GM19395 (cell line): ENCODE measurements at regions not wholly inside any gene's neighbourhood (a gene's known extent, or its start where the extent isn't known, plus 50 kb on each side); places are given as distances from the start of the nearest gene placed in this dataset.
"Not testable (repeated sequence)": the region's sequence is repeated elsewhere in the genome, so short reads cannot be mapped to it uniquely, and the experiment has no call there.

Experiments used
- ATAC-seq: cut with Tn5 transposase; IDR thresholded peaks from one replicate; pipeline ENCODE4 v1.9.1; 2021; ENCODE audit warnings: mild to moderate bottlenecking, moderate library complexity; ENCODE audit not compliant: unreplicated experiment

DNA sequence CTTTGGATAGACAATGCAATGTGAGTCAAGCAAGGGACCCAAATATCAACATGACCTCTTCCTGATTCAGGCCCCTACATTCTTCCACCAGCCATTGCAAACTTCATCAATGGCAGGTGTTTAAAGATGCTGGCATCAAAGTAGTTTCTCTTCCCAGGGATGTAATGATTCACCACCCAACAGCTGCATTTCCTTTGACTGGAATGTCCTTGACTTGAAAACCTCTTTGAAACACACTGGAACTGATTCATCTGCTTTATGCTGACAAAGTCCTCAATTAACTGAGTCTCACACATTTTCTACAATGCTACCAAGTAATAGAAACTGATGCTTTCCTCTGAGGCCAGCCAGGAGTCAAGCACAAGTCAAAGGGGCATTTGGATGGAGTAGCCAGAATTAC lies 385.5 kb downstream of the GBE1 start:
- ATAC-seq, result no peak

DNA sequence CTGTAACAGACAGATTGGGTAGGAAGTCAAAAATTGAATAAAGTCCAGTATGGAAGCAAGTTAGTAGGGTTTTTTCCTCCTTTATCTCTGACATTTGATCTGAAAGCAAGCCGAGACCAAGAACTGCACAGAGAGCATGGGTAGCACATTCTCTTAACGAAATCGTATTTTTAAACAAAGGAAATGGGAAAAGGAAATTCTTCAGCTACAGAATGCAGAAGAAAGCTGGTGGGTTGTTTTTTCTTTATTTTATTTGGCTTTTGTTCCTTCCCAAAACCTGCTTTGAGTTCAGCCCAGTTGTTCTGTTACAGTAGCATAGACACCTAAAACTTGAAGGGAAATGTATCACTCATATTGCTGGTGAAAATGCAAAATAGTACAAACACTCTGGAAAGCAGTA lies 397.0 kb downstream of the GBE1 start:
- ATAC-seq, result no peak

DNA sequence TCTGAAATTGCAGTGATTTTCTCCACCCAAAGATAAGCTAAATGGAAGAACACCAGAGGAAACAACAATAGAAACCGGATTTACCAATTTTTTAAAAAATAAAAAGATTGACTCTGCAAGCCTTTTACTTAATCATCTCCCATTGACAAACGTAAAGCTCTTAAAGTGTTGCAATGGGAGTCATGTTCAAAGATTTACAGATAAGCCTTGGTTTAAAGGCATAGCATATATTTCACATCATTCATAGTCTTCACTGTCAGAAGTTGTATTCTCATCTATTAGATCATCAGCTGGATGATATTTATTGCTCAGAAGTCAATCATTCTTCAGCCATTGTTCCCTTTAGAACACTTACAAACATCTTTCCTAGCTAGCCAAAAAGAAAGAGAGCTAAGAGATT lies 397.6 kb downstream of the GBE1 start:
- ATAC-seq, result no peak

DNA sequence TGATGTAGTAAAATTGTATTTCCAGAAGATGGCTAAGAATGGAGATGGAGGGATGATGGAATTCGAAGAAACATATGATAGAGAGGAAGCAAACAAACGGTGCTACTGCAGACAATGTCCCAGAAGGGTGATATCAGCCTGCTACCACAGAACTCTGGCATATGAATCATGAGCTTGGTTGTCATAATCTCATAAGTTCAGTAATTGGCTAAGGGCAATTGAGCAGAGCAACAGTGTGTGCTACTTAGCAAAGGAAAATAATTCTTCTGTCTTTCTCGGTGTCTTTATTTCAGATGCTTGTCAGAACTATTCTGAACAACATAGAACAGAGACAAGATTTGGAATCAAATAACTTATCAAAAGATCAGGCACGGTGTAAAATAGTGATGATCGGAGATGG lies 407.3 kb downstream of the GBE1 start:
- ATAC-seq, result no peak

DNA sequence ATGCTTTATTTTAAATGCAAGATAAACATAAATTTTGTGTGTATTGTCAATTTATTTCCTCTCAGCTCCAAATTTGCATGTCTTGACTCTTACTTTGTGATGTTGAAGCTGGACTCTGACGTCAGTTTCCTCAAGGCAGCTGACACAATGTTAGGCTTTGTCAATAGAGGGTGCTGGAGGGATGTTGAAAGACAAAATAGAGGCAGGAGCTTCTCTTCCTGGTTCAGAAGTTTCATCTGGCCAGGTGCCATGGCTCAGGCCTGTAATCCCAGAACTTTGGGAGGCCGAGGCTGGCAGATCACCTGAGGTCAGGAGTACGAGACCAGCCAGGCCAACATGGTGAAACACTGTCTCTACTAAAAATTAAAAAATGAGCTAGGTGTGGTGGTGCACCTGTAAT lies 408.6 kb downstream of the GBE1 start:
- ATAC-seq, result no peak

DNA sequence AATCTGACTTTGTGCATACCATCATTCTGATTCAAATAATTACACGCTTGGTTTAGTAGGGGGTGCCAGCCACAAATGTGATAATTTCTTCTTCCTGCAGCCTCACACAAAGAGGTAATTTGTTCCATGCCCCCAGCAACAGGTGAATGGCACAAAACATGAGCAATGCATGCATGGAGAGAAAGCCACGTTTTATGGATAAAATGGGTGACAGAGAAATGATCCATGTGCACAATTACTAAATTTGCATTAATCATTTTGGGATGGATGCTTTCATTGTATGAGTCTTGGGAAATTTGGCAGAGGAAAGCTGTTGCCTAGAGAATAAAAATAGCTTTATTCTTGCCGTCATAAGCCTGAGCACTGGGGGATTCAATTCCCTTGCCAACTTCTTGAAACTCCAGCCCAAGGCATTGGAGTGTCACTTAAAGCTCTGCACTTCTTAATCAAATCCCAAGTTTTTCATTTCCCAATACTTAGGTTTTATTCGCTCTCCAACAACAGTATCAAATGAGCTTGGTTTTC lies 411.6 kb downstream of the GBE1 start:
- ATAC-seq, result no peak

DNA sequence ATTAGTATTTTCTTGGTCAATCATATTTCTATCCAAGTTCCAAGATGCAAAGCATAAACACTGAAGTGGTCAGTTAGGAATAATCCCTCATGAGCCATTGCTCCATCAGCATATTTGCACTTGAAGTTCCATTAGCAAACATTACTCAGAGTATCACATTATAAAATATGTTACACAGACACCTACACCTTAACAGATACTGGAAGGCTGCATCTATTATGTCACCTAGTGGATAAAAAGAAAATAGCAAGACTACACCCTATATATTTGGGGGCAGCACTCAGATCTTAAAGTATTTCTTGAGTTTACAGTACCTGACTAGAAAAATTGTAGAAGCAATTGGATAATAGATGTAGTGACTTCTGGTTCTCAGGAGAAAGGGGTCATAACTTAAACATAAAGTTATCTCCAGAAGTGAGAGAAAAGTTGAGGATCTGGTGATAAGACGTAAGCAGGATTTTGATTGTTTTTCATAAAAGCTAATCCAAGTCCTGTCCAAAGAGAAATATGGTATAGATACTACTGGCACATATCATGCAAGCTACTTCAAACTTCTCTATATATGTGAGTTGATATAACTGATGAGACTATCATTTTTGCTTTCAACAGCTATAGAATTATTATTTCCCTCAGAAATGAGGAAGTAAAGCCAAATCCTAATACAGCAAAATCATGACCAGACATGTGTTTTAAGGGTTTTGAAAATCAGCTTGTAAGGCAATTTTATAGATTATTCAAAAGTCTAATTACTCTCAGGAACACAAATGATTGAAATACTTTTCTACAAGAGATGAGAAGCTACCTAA lies 422.2 kb downstream of the GBE1 start:
- peak; percentile 93 for ATAC-seq

DNA sequence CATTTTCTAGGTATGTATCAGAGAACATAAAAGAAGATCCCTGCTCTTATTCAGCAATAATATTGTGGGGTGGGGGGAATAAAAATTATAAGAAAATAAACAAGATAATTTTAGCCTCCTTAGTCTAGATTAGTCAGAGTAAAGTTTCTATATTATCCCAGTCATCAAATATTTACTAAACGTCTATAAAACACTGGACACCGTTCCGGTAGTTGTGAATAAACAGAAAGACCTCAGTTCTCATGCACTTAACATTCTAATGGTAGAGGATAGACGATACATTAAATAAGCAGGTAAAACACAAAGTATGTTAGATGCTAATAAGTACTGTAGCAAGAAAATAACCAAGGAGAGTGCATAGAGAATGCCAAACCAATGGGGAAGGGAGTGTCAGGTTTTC lies 425.0 kb downstream of the GBE1 start:
- no peak for ATAC-seq

DNA sequence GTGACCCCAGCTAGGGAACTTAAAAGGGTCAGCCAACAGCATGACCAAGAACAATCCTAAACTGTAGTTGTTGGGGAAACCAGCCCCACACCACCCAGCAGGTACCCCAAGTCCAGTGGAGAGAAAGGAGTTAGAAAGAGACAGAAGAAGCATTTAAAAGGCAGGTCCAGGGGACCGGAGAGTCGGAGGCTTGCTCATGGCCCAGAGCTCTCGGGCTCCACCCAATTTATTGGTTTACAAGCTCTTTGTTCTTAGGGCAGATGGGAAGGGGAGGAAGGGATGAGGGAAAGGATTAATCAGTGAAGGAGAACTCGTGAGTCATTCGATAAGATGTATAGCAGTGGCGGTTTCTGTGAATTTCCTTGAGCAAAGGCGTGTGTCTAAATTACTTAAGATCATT lies 431.6 kb downstream of the GBE1 start:
- ATAC-seq, result not testable (repeated sequence)

DNA sequence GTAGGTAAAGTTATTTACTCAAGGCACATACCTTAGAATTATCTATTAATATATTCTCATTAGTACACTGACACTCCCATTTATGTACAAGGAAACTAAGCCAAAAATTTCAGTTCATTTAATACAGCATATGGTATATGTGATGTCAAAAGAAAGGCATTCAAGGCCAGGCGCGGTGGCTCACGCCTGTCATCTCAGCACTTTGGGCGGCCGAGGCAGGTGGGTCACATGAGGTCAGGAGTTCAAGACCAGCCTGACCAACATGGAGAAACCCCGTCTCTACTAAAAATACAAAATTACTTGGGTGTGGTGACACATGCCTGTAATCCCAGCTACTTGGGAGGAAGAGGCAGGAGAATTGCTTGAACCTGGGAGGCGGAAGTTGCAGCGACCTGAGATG lies 435.2 kb downstream of the GBE1 start:
- ATAC-seq, result no peak

DNA sequence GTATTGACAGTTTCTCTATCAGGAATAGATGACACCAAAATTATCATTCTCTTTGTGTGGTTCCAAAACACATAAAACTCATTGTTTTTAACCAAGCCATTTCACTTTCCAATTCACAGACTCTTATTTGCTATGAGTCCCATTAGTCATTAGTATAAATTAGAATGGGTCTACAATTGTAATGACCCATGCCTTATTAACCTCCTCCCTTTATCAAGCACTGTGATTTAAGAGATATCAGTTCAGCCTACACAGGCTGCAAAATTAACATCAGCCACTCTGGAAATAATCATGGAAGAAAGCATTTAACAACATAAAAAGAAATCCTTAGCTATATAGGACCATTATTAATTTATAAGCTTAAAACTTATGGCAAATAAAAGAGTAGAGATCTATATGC lies 440.6 kb downstream of the GBE1 start:
- no peak for ATAC-seq

DNA sequence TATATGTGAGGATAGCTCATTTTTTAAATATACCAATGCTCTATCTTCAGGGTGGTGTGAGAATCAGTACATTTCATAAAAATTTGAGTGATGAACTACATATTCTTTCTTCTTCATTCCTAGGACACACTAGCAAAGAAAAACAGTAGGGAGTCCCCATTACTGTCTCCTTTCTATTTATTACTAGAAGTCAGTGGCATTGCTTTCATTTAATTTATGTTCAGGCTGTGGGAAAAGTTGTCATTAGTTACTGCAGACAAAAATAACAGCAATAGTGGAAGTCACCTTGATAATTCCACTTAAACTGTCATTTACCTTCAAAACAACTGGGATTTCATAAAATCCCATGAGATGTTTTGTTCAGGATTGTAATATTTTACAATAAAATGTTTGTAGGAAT lies 446.4 kb downstream of the GBE1 start:
- ATAC-seq, result no peak

DNA sequence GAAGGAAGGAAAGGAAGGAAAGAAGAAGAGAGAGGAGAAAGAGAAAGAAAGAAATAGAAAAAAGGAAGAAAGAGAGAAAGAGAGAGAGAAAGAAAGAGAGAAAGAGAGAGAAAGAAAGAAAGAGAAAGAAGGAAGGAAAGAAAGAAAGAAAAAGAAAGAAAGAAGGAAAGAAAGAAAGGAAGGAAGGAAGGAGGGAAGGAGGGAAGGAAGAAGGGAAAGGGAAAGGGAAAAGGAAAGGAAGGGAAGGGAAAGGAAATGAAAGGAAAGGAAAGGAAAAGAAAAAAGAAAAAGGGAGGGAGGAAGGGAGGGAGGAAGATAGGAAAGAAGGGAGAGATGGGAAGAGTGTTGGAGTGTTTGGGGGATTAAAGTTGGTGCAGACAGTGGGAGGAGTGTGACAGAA lies 450.1 kb downstream of the GBE1 start:
- ATAC-seq, result no peak

DNA sequence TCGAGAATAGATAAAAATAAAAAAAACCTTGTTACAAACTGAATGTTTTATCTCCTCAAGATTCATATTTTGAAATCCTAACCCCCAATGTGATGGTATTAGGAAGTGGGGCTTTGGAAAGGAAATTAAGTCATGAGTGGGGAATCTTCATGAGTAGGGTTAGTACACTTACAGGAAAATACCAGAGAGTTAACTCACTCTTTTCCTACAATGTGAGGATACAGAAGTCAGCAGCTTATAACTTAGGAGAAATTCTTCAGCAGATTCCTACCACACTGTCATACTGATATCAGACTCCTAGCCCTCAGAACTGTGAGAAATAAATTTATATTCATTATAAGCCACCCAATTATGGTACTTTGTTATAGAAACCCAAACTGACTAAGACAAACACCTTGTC lies 453.1 kb downstream of the GBE1 start:
- no peak for ATAC-seq

DNA sequence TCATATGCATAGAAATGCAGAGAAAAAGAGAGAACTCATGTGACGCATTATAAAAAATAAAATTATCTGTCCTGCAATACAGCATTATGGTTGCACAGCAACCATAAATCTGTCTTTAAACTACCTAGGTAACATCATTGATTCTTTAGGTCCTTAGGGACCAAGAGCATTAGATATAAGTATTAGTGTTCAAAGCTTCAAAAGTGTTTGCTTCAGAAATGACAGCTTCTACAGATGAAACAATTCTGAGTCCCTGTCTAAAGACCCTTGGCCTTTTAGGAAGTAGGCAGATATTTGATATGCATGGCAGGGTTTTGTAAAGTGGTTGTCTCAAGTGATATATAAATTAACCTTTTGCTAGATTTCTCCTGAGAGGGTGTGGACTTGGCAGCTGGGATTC lies 454.2 kb downstream of the GBE1 start:
- no peak for ATAC-seq

DNA sequence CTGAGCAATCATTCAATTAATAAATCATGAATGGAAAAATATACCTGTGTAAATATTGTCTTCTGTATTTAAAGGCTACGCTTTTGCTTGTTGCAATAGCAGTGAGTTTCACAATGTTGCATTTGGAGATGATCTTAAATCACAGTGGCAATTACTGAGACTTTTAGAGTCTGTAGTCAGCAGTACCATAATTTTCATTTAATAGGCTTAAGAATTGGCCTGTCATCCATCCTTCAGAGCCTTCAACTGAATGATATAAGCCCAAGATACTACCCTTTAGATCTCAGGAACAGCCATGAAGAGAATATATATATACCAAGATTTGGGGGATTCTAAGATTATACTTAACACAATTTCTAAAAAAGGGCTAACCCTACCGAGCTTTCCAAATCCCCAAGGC lies 458.1 kb downstream of the GBE1 start:
- ATAC-seq, result no peak

DNA sequence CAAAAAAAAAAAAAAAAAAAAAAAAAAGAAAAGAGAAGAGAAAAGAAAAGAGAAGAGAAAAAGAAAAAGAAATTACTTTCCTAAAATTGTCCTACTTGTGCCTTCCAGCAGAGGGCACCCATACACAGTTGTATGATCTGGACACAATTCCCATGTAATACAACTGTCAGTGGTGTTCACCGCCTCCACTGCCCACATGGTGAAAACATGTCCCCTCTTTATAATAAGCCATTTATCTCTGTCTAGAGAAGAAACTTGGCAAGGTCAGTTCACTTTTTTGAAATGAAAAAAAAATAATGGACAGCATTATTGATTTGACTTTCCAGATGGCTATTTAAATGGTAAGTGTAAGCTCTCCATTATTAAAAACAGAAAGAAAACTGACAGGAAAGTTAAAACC lies 459.4 kb downstream of the GBE1 start:
- peak; percentile 83 for ATAC-seq

DNA sequence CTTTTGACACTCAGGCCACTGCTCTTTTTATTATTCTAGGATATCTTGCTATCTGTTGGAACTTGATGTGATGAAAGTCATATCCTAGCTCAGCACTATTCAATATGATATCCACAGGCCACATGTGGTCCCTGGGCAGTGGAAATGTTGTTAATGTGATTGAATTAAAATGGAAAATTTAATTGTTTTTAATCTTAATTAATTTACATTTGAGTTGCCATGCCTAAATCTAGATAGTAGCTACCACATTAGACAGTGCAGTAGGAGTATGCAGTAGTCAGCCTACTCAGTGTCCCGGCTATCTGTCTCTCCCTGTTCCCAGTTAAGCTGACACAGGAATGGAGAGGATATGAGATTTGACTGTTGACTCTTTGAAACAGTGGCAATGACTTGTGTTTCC lies 460.2 kb downstream of the GBE1 start:
- no peak for ATAC-seq

DNA sequence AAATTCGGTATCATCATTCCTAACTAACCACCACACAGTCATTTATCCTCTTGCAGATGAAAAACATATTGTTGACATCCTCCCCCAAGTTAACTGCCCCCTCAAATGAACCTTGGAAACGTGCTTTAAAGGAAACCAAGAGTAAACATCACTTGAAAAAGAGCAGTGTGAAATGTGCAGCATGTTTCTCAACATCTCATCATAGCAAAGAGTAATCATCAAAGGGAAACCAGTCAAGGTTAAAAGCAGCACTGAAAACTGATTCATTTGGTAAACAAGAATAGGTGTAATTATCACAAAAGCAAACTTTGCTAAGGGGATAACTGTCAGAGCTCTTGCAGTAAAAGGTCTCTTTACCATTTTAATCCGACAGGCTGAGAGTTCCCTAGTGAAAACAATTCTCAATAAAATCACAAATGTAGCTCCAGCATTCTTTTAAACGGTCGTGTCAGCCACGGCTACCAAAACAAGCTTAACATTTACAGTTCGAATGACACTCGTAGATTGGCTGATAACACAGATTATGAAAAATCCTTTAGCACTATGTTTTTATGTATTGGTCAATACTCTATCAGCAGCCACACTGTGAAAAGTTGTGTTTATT lies 461.0 kb downstream of the GBE1 start:
- no peak for ATAC-seq

DNA sequence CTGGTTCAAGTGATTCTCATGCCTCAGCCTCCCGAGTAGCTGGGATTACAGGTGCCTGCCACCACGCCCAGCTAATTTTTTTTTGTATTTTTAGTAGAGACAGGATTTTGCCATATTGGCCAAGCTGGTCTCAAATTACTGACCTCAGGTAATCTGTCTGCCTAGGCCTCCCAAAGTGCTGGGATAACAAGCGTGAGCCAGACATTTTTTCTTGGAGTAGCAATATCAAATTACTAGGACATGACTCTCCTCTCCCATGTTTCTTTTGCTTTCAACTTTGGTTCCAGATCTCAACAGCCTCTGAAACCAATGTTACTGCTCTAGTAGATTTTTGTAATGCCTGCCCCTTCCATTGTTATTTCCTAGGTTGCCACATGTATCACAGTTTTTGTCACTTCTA lies 462.0 kb downstream of the GBE1 start:
- ATAC-seq, result no peak

DNA sequence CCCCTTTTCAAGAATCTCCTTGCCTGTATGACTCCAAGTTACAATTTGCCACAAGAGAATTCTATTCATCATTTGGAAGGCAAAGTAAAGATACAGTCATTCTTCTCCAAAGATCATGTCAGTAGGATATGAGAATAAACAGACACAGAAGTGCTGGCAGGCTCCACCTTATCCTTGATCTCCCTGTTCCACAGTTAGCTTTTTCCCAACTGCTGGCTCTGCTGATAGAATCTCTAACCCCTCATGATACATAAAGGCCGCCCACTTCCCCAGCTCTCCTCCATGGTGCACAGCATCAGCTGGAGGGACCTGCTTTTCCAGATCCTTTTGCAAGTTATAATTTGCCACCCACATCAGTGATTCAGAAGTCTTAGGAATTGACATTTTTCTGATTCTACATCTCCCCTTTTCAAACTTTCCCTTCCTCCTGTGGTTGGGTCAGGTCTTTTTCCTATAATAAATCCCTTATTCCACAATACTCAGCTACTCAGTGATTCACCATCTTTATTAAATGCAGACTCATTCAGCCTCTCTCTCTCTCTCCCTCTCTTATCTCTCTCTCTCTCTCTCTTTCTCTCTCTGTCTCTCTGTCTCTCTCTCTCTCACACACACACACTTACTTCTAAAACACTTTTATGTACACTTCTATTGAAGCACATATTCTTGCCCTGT lies 465.4 kb downstream of the GBE1 start:
- no peak for ATAC-seq

DNA sequence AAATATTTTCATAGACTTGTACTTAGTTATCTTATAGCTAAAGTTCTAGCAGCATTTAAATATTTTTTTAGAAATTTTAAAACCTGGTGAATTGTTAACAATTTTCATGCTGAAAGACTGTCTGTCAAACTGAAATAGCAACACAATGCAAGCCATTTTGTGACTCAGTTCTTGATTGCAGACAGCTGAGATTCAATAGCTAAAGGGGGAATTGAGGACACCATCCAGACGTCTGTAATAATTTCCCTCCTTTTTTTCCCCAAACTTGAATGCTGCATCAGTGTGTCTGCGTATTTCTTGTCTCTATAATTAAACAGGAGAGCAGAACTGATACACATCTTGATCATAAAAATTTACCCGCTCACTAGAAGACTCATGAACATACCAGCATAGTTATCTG lies 468.3 kb downstream of the GBE1 start:
- no peak for ATAC-seq
